Nephron (organoid): ENCODE measurements at regions not wholly inside any gene's neighbourhood (a gene's known extent, or its start where the extent isn't known, plus 50 kb on each side); places are given as distances from the start of the nearest gene placed in this dataset.

ENCODE experiments used
- H3K27ac Mint-ChIP-seq, 3 experiments: 2 replicates each; pipeline ENCODE4 v1.8.0; 2020; ENCODE audit warnings: mixed read lengths in 3 of 3, mild to moderate bottlenecking in 2 of 3, moderate library complexity in 1 of 3
- H3K27me3 Mint-ChIP-seq: 2 replicates; pipeline ENCODE4 v1.8.0; 2021; ENCODE audit warnings: low read depth, mild to moderate bottlenecking, moderate library complexity, mixed read lengths
- H3K36me3 Mint-ChIP-seq: 2 replicates; pipeline ENCODE4 v1.8.0; 2020; ENCODE audit warnings: low read depth, mixed read lengths
- H3K4me1 Mint-ChIP-seq: 2 replicates; pipeline ENCODE4 v1.8.0; 2020; ENCODE audit warnings: mixed read lengths
- H3K4me3 Mint-ChIP-seq, 3 experiments: 2 replicates each; pipeline ENCODE4 v1.8.0; 2020; ENCODE audit warnings: mild to moderate bottlenecking in 3 of 3, mixed read lengths in 3 of 3, moderate library complexity in 2 of 3
- H3K9me3 Mint-ChIP-seq: 2 replicates; pipeline ENCODE4 v1.8.0; 2020; ENCODE audit warnings: mixed read lengths
- CTCF ChIP-seq, 3 experiments: fragments of 200-600 bp; sonication (generic); IDR thresholded peaks; one replicate each; pipeline ENCODE4 v1.5.0; 2021; ENCODE audit warnings: antibody characterized with exemption in 3 of 3; ENCODE audit not compliant: unreplicated experiment in 3 of 3

- no peaks in the 10 kb centered on the region for H3K36me3 Mint-ChIP-seq
- no peak for TF ChIP-seq CTCF (IDR thresholded peaks at IDR 0.05; ENCODE audit: unreplicated experiment in 3 of 3)
- no peak overlapping the region for H3K27ac Mint-ChIP-seq
- H3K27me3 Mint-ChIP-seq, result peaks cover 7% of the 10 kb centered on the region
- H3K4me1 Mint-ChIP-seq, result peaks cover 20% of the 10 kb centered on the region
- no peak overlapping the region for H3K4me3 Mint-ChIP-seq
- H3K9me3 Mint-ChIP-seq, result no peaks in the 10 kb centered on the region
These were observed 672.8 kb downstream of the ACTL7B start for GRCh38 chr9:108182950-108183381.

DNA sequence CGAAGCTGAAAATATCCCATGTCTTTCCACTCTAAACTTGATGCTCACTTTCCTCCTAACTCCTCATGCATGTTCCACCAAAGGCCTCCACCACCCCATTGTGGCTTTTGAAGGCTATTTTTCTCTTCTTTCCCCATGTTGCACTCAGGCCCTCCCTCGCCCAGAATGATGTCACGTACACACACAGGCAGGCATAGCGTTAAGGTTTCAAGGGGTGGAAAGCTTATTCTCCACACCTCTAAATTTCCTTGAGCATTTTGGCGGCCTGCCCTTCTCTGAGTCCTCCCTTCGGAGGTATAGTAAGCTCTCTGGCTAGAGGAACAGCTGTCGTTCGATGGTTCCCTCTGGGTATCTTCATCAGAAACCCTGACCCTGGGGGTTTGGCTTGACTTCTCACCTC lies 673.5 kb downstream of the ACTL7B start:
- Mint-ChIP-seq H3K4me1 (peaks cover 20% of the 10 kb centered on the region), H3K4me3 (no peak overlapping the region), H3K9me3 (no peaks in the 10 kb centered on the region), H3K27ac (no peak overlapping the region), H3K36me3 (no peaks in the 10 kb centered on the region), H3K27me3 (peaks cover 7% of the 10 kb centered on the region)
- no peak for TF ChIP-seq CTCF (IDR thresholded peaks at IDR 0.05; ENCODE audit: unreplicated experiment in 3 of 3)

DNA sequence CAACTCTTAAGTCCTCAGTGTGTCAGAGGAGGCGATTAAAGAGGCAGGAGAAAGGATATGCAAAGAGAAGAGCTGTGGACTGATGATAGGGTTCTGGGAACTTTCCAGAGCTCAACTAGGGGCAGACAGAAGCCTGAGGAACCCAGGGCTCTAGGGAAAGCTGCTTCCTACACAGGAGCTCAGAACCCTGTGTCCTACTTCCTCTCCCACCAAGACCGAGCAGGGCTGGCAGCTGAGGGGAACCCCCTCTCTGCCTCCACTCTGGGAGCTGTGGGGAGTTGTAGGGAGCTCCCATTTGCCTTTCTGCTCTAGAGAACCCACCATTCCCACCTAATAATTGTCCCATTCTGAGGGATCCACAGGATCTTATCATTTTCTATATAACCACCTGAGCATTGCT lies 674.3 kb downstream of the ACTL7B start:
- Mint-ChIP-seq H3K27ac (no peak overlapping the region), H3K4me3 (no peak overlapping the region), H3K27me3 (peaks cover 7% of the 10 kb centered on the region), H3K9me3 (no peaks in the 10 kb centered on the region), H3K4me1 (peaks cover 14% of the 10 kb centered on the region), H3K36me3 (no peaks in the 10 kb centered on the region)
- no peak for TF ChIP-seq CTCF (IDR thresholded peaks at IDR 0.05; ENCODE audit: unreplicated experiment in 3 of 3)

GRCh38 chr9:108180541-108180940 lies 675.2 kb downstream of the ACTL7B start:
- no peak overlapping the region for H3K27ac Mint-ChIP-seq
- no peaks in the 10 kb centered on the region for H3K36me3 Mint-ChIP-seq
- TF ChIP-seq CTCF (IDR thresholded peaks at IDR 0.05; ENCODE audit: unreplicated experiment in 3 of 3), result no peak
- no peaks in the 10 kb centered on the region for H3K9me3 Mint-ChIP-seq
- no peak overlapping the region for H3K4me3 Mint-ChIP-seq
- peaks cover 7% of the 10 kb centered on the region for H3K27me3 Mint-ChIP-seq
- H3K4me1 Mint-ChIP-seq, result peaks cover 14% of the 10 kb centered on the region

GRCh38 chr9:108178318-108178717 lies 677.5 kb downstream of the ACTL7B start:
- no peak for TF ChIP-seq CTCF (IDR thresholded peaks at IDR 0.05; ENCODE audit: unreplicated experiment in 3 of 3)
- no peak overlapping the region for H3K27ac Mint-ChIP-seq
- no peaks in the 10 kb centered on the region for H3K9me3 Mint-ChIP-seq
- H3K4me3 Mint-ChIP-seq, result no peak overlapping the region
- H3K36me3 Mint-ChIP-seq, result no peaks in the 10 kb centered on the region
- peaks cover 7% of the 10 kb centered on the region for H3K27me3 Mint-ChIP-seq
- peaks cover 14% of the 10 kb centered on the region for H3K4me1 Mint-ChIP-seq

- Mint-ChIP-seq H3K27me3 (peaks cover 16% of the 10 kb centered on the region), H3K27ac (no peak overlapping the region), H3K4me3 (no peak overlapping the region), H3K36me3 (no peaks in the 10 kb centered on the region), H3K4me1 (no peaks in the 10 kb centered on the region), H3K9me3 (peaks cover 11% of the 10 kb centered on the region)
- TF ChIP-seq CTCF (IDR thresholded peaks at IDR 0.05; ENCODE audit: unreplicated experiment in 3 of 3), result no peak
These were observed 678.8 kb upstream of the KLF4 start for GRCh38 chr9:108168236-108168850.
